IPS DF 6.9 (cell line): ENCODE measurements at regions not wholly inside any gene's neighbourhood (a gene's known extent, or its start where the extent isn't known, plus 50 kb on each side); places are given as distances from the start of the nearest gene placed in this dataset.

Source experiments
- DNase-seq: peaks from one replicate; pipeline ENCODE4 v3.0.0-alpha.2; 2013; ENCODE audit warnings: low read depth, low spot score
- H3K27ac ChIP-seq: one replicate; pipeline ENCODE4 v1.5.1; 2013; ENCODE audit warnings: low read length, control low read depth
- H3K27me3 ChIP-seq: 2 replicates; pipeline ENCODE4 v1.6.1; 2013; ENCODE audit warnings: mild to moderate bottlenecking, low read length; ENCODE audit not compliant: control insufficient read depth, insufficient read depth
- H3K36me3 ChIP-seq: 2 replicates; pipeline ENCODE4 v1.6.1; 2013; ENCODE audit warnings: low read length; ENCODE audit not compliant: control insufficient read depth, insufficient read depth
- H3K4me1 ChIP-seq: 2 replicates; pipeline ENCODE4 v1.6.1; 2013; ENCODE audit warnings: low read length; ENCODE audit not compliant: control insufficient read depth, insufficient read depth
- H3K4me3 ChIP-seq: 2 replicates; pipeline ENCODE4 v1.5.1; 2013; ENCODE audit warnings: mild to moderate bottlenecking, low read length
- H3K9me3 ChIP-seq: 2 replicates; pipeline ENCODE4 v1.6.1; 2013; ENCODE audit warnings: low read length, inconsistent platforms; ENCODE audit not compliant: control insufficient read depth, insufficient read depth
- WGBS: extraction: QIAGEN DNeasy Blood & Tissue Kit; methylation state at CpG from one replicate; pipeline ENCODE4 v1.1.7; 2013; ENCODE audit warnings: mixed read lengths, missing lambda C conversion rate; ENCODE audit not compliant: insufficient read length, insufficient coverage; 5-methylcytosine and 5-hydroxymethylcytosine counted together

GRCh38 chr6:168972128-168972527 is 281.5 kb downstream of the THBS2 start:
- Histone ChIP-seq H3K4me1 (no peaks in the 10 kb centered on the region), H3K27ac (no peak overlapping the region), H3K4me3 (no peak overlapping the region), H3K36me3 (no peaks in the 10 kb centered on the region), H3K27me3 (no peaks in the 10 kb centered on the region), H3K9me3 (no peaks in the 10 kb centered on the region)
- DNase-seq, result no peak
- WGBS, result no CpG with 5 or more reads among the region's 2 CpGs

- H3K4me3 ChIP-seq, result no peak overlapping the region; the same call in 1 of the 2 replicates
- H3K27ac ChIP-seq, result no peak overlapping the region
- WGBS, result no CpG with 5 or more reads among the region's 4 CpGs
- no peak for DNase-seq
- H3K9me3 ChIP-seq, result no peaks in the 10 kb centered on the region
- no peaks in the 10 kb centered on the region for H3K27me3 ChIP-seq
- no peaks in the 10 kb centered on the region for H3K36me3 ChIP-seq
- no peaks in the 10 kb centered on the region for H3K4me1 ChIP-seq
Measured at GRCh38 chr6:168971549-168971948, 282.1 kb downstream of the THBS2 start.

- H3K27me3 ChIP-seq, result no peaks in the 10 kb centered on the region
- no peak overlapping the region for H3K27ac ChIP-seq
- H3K4me3 ChIP-seq, result no peak overlapping the region
- no peaks in the 10 kb centered on the region for H3K9me3 ChIP-seq
- no peak for DNase-seq
- no peaks in the 10 kb centered on the region for H3K36me3 ChIP-seq
- no CpG with 5 or more reads among the region's 3 CpGs for WGBS
- H3K4me1 ChIP-seq, result no peaks in the 10 kb centered on the region
Measured at GRCh38 chr6:168968801-168969200, 284.8 kb downstream of the THBS2 start.

GRCh38 chr6:168968228-168968627 is 285.4 kb downstream of the THBS2 start:
- no CpG with 5 or more reads among the region's 10 CpGs for WGBS
- no peak overlapping the region for H3K4me3 ChIP-seq

GRCh38 chr6:168967281-168967925 is 286.2 kb downstream of the THBS2 start:
- Histone ChIP-seq H3K27ac (no peak overlapping the region), H3K36me3 (no peaks in the 10 kb centered on the region), H3K27me3 (no peaks in the 10 kb centered on the region), H3K4me3 (no peak overlapping the region), H3K4me1 (no peaks in the 10 kb centered on the region), H3K9me3 (no peaks in the 10 kb centered on the region)
- DNase-seq, result no peak
- no CpG with 5 or more reads among the region's 3 CpGs for WGBS

More at GRCh38 chr6:168968228-168968627, 285.4 kb downstream of the THBS2 start:
- DNase-seq, result no peak
- Histone ChIP-seq H3K27me3 (no peaks in the 10 kb centered on the region), H3K27ac (no peak overlapping the region), H3K4me1 (no peaks in the 10 kb centered on the region), H3K36me3 (no peaks in the 10 kb centered on the region), H3K9me3 (no peaks in the 10 kb centered on the region)

GRCh38 chr6:168964138-168964835 is 289.4 kb downstream of the THBS2 start:
- Histone ChIP-seq H3K9me3 (no peaks in the 10 kb centered on the region), H3K4me1 (no peaks in the 10 kb centered on the region), H3K27me3 (no peaks in the 10 kb centered on the region), H3K27ac (no peak overlapping the region), H3K36me3 (no peaks in the 10 kb centered on the region), H3K4me3 (no peak overlapping the region)
- WGBS, result no CpG with 5 or more reads among the region's 14 CpGs
- no peak for DNase-seq

GRCh38 chr6:168962886-168963285 is 290.8 kb downstream of the THBS2 start:
- Histone ChIP-seq H3K27me3 (no peaks in the 10 kb centered on the region), H3K4me3 (no peak overlapping the region), H3K27ac (no peak overlapping the region), H3K9me3 (no peaks in the 10 kb centered on the region), H3K4me1 (no peaks in the 10 kb centered on the region), H3K36me3 (no peaks in the 10 kb centered on the region)
- no CpG with 5 or more reads among the region's 14 CpGs for WGBS
- no peak for DNase-seq

GRCh38 chr6:168961264-168961656 is 292.4 kb downstream of the THBS2 start:
- Histone ChIP-seq H3K27me3 (no peaks in the 10 kb centered on the region), H3K36me3 (no peaks in the 10 kb centered on the region), H3K4me3 (no peak overlapping the region), H3K27ac (no peak overlapping the region), H3K4me1 (no peaks in the 10 kb centered on the region), H3K9me3 (no peaks in the 10 kb centered on the region)
- WGBS, result no CpG with 5 or more reads among the region's 13 CpGs
- DNase-seq, result no peak

- H3K4me3 ChIP-seq, result no peak overlapping the region
- no peaks in the 10 kb centered on the region for H3K4me1 ChIP-seq
- no peaks in the 10 kb centered on the region for H3K36me3 ChIP-seq
- H3K27ac ChIP-seq, result no peak overlapping the region
- no CpG with 5 or more reads among the region's 11 CpGs for WGBS
- no peaks in the 10 kb centered on the region for H3K27me3 ChIP-seq
- H3K9me3 ChIP-seq, result no peaks in the 10 kb centered on the region
- no peak for DNase-seq
Measured at GRCh38 chr6:168960551-168961263, 292.9 kb downstream of the THBS2 start.

GRCh38 chr6:168959696-168960095 is 293.9 kb downstream of the THBS2 start:
- H3K4me3 ChIP-seq, result no peak overlapping the region
- no peaks in the 10 kb centered on the region for H3K36me3 ChIP-seq
- DNase-seq, result no peak
- no peaks in the 10 kb centered on the region for H3K27me3 ChIP-seq
- no peaks in the 10 kb centered on the region for H3K9me3 ChIP-seq
- no peak overlapping the region for H3K27ac ChIP-seq
- H3K4me1 ChIP-seq, result no peaks in the 10 kb centered on the region
- no CpG with 5 or more reads among the region's 4 CpGs for WGBS
